ENCODE measurements at regions not wholly inside any gene's neighbourhood (a gene's known extent, or its start where the extent isn't known, plus 50 kb on each side); places are given as distances from the start of the nearest gene placed in this dataset.

DNA sequence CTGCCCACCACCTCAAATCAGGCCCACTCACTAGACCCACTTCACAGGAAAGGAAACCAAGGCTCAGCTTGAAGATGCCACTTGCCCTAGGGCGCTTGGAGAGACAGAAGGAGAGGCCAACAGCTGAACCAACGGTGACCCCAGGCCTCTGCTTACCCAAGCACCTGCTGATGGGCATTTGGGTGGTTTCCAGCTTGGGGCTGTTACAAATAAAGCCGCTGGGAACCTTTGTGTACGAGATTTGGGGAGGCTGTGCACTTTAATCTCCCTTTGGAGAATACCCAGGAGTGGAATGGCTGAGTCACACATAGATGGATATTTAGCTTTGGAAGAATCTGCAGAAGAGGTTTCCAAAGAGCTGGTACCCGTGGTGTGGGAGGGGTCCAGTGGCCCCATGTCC lies 50.9 kb upstream of the LINC01488 start (continued):
- no peak for TF ChIP-seq FOSL2 (IDR thresholded peaks at IDR 0.05; ENCODE audit: borderline replicate concordance, low read depth)
- TF ChIP-seq TCF12 (IDR thresholded peaks at IDR 0.05): no peak
- TF ChIP-seq GABPA (IDR thresholded peaks at IDR 0.05; ENCODE audit: low read depth): no peak

- no peaks in the 10 kb centered on the region for H3K4me1 ChIP-seq (ENCODE audit: control insufficient read depth in 1 of 2, insufficient read depth in 2 of 2, low read depth in 1 of 2, low read length in 1 of 2)
- ChIA-PET CTCF (interaction anchor here (0.6 to 1.7 kb wide), 4 partner anchors 12 to 329 kb away, joined by 3 to 7 read pairs (median 4); no protein-coding TSS in a partner anchor), POLR2A (interaction anchor here (0.6 kb wide), 1 partner anchor 14 kb away, joined by 3 read pairs; no protein-coding TSS in a partner anchor)
- H2AFZ ChIP-seq (ENCODE audit: low read depth): no peak overlapping the region
- H3K4me3 ChIP-seq (ENCODE audit: low read depth in 2 of 2, low read length in 1 of 2): no peak overlapping the region
- no peaks in the 10 kb centered on the region for H4K20me1 ChIP-seq (ENCODE audit: insufficient read depth)
- H3K27ac ChIP-seq (ENCODE audit: low read depth in 2 of 2, low read length in 1 of 2): no peak overlapping the region
- H3K79me2 ChIP-seq (ENCODE audit: insufficient read depth): no peaks in the 10 kb centered on the region
- H3F3A ChIP-seq (replicated peaks; ENCODE audit: insufficient read depth): no peaks in the 10 kb centered on the region
- no peaks in the 10 kb centered on the region for H3K9me2 ChIP-seq
- no peaks in the 10 kb centered on the region for H3K9me3 ChIP-seq
- no peak overlapping the region for H3K4me2 ChIP-seq
- no peak overlapping the region for H3K9ac ChIP-seq
- TF ChIP-seq TAF1 (IDR thresholded peaks at IDR 0.05; ENCODE audit: borderline replicate concordance, low read depth, low read length) (no peak), REST (IDR thresholded peaks at IDR 0.05; ENCODE audit: low read depth, low read length) (no peak), USF2 (IDR thresholded peaks at IDR 0.05; ENCODE audit: borderline replicate concordance, low read depth, low read length) (no peak), JUND (IDR thresholded peaks at IDR 0.05) (no peak), POLR2AphosphoS5 (IDR thresholded peaks at IDR 0.05; ENCODE audit: low read depth, low read length) (no peak), CHD2 (IDR thresholded peaks at IDR 0.05; ENCODE audit: low read length, partially characterized antibody) (no peak), NFIC (IDR thresholded peaks at IDR 0.05; ENCODE audit: borderline replicate concordance) (no peak), FOXM1 (IDR thresholded peaks at IDR 0.05; ENCODE audit: low read depth) (no peak), YY1 (IDR thresholded peaks at IDR 0.05; ENCODE audit: low read depth) (no peak), MEF2A (IDR thresholded peaks at IDR 0.05; ENCODE audit: borderline replicate concordance, low read depth) (no peak), ELF1 (IDR thresholded peaks at IDR 0.05) (no peak), TCF12 (IDR thresholded peaks at IDR 0.05) (no peak), RCOR1 (IDR thresholded peaks at IDR 0.05; ENCODE audit: low read length) (no peak)
- TF ChIP-seq, protein P1, sequence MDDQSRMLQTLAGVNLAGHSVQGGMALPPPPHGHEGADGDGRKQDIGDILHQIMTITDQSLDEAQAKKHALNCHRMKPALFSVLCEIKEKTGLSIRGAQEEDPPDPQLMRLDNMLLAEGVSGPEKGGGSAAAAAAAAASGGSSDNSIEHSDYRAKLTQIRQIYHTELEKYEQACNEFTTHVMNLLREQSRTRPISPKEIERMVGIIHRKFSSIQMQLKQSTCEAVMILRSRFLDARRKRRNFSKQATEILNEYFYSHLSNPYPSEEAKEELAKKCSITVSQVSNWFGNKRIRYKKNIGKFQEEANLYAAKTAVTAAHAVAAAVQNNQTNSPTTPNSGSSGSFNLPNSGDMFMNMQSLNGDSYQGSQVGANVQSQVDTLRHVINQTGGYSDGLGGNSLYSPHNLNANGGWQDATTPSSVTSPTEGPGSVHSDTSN (IDR thresholded peaks at IDR 0.05): no peak
- no peaks in the 10 kb centered on the region for H3K27me3 ChIP-seq (ENCODE audit: insufficient read depth)
- no peak for DNase-seq
- WGBS (ENCODE audit: low lambda C conversion rate): 82% methylated on average over 5 of the region's 5 CpGs
- H3K36me3 ChIP-seq (replicated peaks in 1 of 2; ENCODE audit: control insufficient read depth in 1 of 2, insufficient read depth in 2 of 2, low read length in 1 of 2): no peaks in the 10 kb centered on the region
Measured at GRCh38 chr11:69431136-69431535, 50.3 kb upstream of the LINC01488 start.
